Tibial nerve (tissue), 4 donors: ENCODE measurements at regions not wholly inside any gene's neighbourhood (a gene's known extent, or its start where the extent isn't known, plus 50 kb on each side); places are given as distances from the start of the nearest gene placed in this dataset.

Experiments
- EP300 ChIP-seq, 2 donors: sonication (generic); formaldehyde crosslinking; IDR thresholded peaks; one replicate each; pipeline ENCODE4 v1.6.1; 2017; ENCODE audit warnings: antibody characterized with exemption in 2 of 2, mild to moderate bottlenecking in 1 of 2
- POLR2A ChIP-seq, 2 donors: fragments of 450-650 bp; IDR thresholded peaks; one replicate each; pipeline ENCODE4 v1.6.1; 2017; ENCODE audit warnings: antibody characterized with exemption in 2 of 2, mild to moderate bottlenecking in 2 of 2, moderate library complexity in 2 of 2
- TF ChIP-seq, protein P1 (sequence below), 5 experiments: fragments of 200-600 bp in 3 of 5; fragments of 450-650 bp in 2 of 5; sonication (generic) in 3 of 5; IDR thresholded peaks; one replicate each; pipeline ENCODE4 v1.5.1; 2016 to 2019; ENCODE audit warnings: antibody characterized with exemption in 5 of 5, mild to moderate bottlenecking in 3 of 5, moderate library complexity in 2 of 5

- TF ChIP-seq, protein P1, sequence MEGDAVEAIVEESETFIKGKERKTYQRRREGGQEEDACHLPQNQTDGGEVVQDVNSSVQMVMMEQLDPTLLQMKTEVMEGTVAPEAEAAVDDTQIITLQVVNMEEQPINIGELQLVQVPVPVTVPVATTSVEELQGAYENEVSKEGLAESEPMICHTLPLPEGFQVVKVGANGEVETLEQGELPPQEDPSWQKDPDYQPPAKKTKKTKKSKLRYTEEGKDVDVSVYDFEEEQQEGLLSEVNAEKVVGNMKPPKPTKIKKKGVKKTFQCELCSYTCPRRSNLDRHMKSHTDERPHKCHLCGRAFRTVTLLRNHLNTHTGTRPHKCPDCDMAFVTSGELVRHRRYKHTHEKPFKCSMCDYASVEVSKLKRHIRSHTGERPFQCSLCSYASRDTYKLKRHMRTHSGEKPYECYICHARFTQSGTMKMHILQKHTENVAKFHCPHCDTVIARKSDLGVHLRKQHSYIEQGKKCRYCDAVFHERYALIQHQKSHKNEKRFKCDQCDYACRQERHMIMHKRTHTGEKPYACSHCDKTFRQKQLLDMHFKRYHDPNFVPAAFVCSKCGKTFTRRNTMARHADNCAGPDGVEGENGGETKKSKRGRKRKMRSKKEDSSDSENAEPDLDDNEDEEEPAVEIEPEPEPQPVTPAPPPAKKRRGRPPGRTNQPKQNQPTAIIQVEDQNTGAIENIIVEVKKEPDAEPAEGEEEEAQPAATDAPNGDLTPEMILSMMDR (IDR thresholded peaks at IDR 0.05) = no peak
- TF ChIP-seq POLR2A (IDR thresholded peaks at IDR 0.05) = no peak
- TF ChIP-seq EP300 (IDR thresholded peaks at IDR 0.05) = no peak
Observed at GRCh38 chr4:137707102-137707620, 174.9 kb upstream of the PCDH18 start.
